ENCODE measurements at regions not wholly inside any gene's neighbourhood (a gene's known extent, or its start where the extent isn't known, plus 50 kb on each side); places are given as distances from the start of the nearest gene placed in this dataset.

DNA sequence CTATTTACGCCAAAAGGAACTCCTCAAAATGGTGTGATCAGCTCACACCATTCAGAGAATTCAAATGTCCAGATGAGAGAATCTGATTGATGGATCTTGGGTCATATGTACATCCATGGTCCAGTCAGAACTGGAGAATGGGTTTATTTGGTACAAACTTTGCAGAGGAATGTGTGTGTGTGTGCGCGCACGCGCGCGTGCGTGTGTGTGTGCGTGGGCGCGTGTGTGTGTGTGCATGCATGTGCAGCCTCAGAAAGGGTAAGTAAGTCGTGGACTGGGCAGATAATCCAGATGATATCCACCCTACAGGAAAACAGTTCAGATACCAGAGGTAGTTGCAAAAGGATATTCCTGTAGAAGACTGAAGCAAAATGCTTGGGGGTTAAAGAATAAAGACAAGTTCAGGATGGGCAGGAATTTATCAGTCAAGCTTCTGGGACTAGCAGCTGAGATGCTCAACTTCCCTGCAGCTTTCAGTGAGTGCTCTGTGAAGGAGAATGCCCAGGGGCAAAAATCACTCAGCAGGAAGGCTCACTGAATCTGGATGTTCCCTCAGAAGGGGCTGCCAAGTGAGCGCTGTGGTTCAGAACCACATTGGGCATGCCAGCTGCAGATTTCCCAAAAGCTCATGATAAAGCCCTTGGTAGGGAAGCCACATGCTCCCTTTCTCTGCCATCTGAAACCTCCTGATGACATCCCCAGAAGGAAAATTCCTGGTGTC lies 440.5 kb upstream of the SGCD start:
- no peak overlapping the region for H3K4me3 ChIP-seq (ENCODE audit: low read depth, low read length)
- no peak for DNase-seq (ENCODE audit: low read depth)
- TF ChIP-seq, protein P1, sequence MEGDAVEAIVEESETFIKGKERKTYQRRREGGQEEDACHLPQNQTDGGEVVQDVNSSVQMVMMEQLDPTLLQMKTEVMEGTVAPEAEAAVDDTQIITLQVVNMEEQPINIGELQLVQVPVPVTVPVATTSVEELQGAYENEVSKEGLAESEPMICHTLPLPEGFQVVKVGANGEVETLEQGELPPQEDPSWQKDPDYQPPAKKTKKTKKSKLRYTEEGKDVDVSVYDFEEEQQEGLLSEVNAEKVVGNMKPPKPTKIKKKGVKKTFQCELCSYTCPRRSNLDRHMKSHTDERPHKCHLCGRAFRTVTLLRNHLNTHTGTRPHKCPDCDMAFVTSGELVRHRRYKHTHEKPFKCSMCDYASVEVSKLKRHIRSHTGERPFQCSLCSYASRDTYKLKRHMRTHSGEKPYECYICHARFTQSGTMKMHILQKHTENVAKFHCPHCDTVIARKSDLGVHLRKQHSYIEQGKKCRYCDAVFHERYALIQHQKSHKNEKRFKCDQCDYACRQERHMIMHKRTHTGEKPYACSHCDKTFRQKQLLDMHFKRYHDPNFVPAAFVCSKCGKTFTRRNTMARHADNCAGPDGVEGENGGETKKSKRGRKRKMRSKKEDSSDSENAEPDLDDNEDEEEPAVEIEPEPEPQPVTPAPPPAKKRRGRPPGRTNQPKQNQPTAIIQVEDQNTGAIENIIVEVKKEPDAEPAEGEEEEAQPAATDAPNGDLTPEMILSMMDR (conservative IDR thresholded peaks at IDR 0.05; ENCODE audit: low read depth, low read length) = no peak

DNA sequence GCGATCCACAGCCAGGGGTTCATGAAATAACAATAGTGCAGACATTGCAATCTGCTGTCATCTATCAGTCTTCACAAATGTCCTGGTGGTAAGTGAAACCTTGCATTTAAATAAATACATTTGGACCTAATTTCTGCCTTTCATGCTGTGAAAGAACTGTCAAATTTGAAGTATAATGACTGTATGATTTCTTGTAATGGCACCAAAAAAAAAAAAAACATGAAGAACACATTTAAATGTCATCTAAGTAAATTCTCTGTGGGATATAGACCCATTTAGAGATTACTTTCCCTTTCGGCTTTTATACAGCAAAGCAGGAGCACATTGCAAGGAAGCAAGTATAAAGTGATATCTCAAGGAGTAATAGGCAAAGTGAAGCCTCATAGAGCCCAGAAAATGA lies 431.5 kb upstream of the SGCD start:
- H3K4me3 ChIP-seq (ENCODE audit: low read depth, low read length) = no peak overlapping the region
- DNase-seq (ENCODE audit: low read depth) = no peak
- TF ChIP-seq, protein P1 (conservative IDR thresholded peaks at IDR 0.05; ENCODE audit: low read depth, low read length) = no peak

DNA sequence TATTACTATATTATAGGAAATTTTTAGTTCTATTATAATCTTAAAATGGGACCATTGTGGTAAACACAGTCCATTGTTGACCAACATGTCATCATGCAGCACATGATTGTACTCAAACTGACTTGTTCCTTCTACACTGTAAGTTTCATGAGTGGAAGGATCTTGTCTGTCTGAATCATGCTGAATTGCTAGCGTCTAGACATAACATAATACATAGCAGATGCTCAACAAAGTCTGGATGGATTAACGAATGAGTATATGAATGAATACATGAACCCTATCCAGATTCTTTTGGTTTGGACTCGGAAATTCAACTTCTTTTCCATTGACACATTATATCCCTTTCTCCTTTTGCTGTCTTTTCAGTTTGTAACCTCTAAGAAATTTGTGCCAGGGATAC lies 429.2 kb upstream of the SGCD start:
- no peak for DNase-seq (ENCODE audit: low read depth)
- TF ChIP-seq, protein P1 (conservative IDR thresholded peaks at IDR 0.05; ENCODE audit: low read depth, low read length) = no peak
- H3K4me3 ChIP-seq (ENCODE audit: low read depth, low read length) = no peak overlapping the region

DNA sequence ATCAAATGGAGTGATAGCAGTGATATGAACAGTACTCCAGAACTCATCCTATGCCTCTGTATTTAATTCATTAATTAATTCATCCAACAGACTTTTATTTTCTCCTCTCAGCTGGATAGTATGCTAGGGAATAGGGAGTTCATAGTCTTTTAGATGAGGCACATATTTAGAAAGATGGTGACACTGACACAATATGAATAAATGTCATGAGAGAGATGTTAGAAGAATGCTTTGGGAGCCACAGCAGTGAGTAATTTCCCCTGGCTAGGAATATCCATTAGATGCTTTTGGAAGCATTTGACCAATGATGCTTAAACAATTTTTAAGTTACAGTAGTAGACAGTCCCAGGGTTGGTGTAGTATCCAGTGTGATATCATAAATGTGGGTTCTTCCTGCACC lies 428.7 kb upstream of the SGCD start:
- TF ChIP-seq, protein P1 (conservative IDR thresholded peaks at IDR 0.05; ENCODE audit: low read depth, low read length) = no peak
- H3K4me3 ChIP-seq (ENCODE audit: low read depth, low read length) = no peak overlapping the region
- no peak for DNase-seq (ENCODE audit: low read depth)

DNA sequence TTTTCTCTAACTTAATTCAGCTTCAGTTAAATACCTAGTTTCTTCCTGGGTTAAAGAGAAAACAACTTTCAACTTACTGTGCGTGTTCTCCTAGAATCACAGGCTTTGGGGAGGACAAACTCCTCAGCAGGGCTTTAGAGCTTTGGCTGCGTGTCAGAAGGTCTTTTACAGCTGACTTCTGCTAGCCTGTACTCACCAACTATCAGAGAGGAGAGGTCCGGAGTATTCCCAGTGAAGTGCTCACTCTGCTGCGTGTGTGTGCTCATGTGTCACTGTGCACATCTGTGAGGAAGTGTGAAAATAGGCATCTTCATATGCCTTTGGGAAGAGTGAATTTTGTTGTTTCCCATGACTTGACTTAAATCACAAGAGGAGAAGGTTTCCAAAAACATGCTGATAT lies 423.2 kb upstream of the SGCD start:
- TF ChIP-seq, protein P1 (conservative IDR thresholded peaks at IDR 0.05; ENCODE audit: low read depth, low read length) = no peak
- no peak overlapping the region for H3K4me3 ChIP-seq (ENCODE audit: low read depth, low read length)
- no peak for DNase-seq (ENCODE audit: low read depth)

DNA sequence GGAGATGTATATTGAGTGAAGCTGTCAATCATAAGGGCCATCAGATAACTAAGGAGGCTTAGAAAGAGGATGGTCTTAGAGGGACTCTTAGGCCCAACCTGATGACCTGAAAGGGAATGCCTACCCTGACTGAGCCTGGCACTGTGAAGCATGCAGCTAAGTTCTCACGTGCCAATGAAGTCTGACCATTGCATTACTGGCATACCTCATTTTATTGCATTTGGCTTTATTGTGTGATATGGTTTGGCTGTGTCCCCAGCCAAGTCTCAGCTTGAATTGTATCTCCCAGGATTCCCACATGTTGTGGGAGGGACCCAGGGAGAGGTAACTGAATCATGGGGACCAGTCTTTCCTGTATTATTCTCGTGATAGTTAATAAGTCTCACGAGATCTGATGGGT lies 421.6 kb upstream of the SGCD start:
- no peak overlapping the region for H3K4me3 ChIP-seq (ENCODE audit: low read depth, low read length)
- DNase-seq (ENCODE audit: low read depth) = no peak
- TF ChIP-seq, protein P1 (conservative IDR thresholded peaks at IDR 0.05; ENCODE audit: low read depth, low read length) = no peak

DNA sequence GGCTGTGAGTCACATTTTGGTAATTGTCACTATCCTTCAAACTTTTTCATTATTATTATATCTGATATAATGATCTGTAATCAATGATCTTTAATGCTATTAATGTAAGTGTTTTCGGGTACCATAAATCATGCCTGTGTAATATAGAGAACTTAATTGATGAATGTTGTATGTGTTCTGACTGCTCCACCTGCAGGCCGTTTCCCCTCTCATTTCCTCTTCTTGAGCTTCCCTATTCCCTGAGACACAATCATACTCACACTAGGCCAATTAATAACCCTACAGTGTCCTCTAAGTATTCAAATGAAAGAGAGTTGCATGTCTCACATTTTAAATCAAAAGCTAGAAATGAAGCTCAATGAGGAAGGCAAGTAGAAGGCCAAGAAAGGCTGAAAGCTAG lies 420.9 kb upstream of the SGCD start:
- H3K4me3 ChIP-seq (ENCODE audit: low read depth, low read length) = no peak overlapping the region
- DNase-seq (ENCODE audit: low read depth) = no peak
- TF ChIP-seq, protein P1 (conservative IDR thresholded peaks at IDR 0.05; ENCODE audit: low read depth, low read length) = no peak

Data from choroid plexus epithelial cell (primary cell).